ENCODE measurements at regions not wholly inside any gene's neighbourhood (a gene's known extent, or its start where the extent isn't known, plus 50 kb on each side); places are given as distances from the start of the nearest gene placed in this dataset.

- DNase-seq (ENCODE audit: low read depth, low spot score), result no peak
- RAD21 ChIA-PET (ENCODE audit: low non-redundant PET in 1 of 2, low total read pairs in 2 of 2, uncharacterized antibody in 2 of 2, unreplicated experiment in 2 of 2), result no interaction called here
- ATAC-seq, result no peak
- Histone ChIP-seq H4K20me1 (ENCODE audit: insufficient read depth) (no peaks in the 10 kb centered on the region), H3K36me3 (ENCODE audit: control insufficient read depth in 1 of 2, insufficient read depth in 2 of 2, low read length in 2 of 2) (no peaks in the 10 kb centered on the region), H3K9me3 (ENCODE audit: control insufficient read depth in 1 of 2, insufficient read depth in 1 of 2, low read depth in 1 of 2, low read length in 2 of 2) (no peaks in the 10 kb centered on the region), H2AFZ (ENCODE audit: low read depth, low read length, poor library complexity, severe bottlenecking) (no peak overlapping the region), H3K27me3 (ENCODE audit: insufficient read depth, low read length) (no peaks in the 10 kb centered on the region), H3K9ac (ENCODE audit: low read length) (no peak overlapping the region), H3K79me2 (ENCODE audit: insufficient read depth, low read length) (no peaks in the 10 kb centered on the region), H3K9me2 (ENCODE audit: insufficient read depth) (no peaks in the 10 kb centered on the region; the same call in 1 of the 2 replicates), H3K4me1 (ENCODE audit: control insufficient read depth in 1 of 2, insufficient read depth in 2 of 2, low read length in 2 of 2) (no peaks in the 10 kb centered on the region), H3K4me2 (ENCODE audit: low read length) (no peak overlapping the region), H3K4me3 (replicated peaks in 1 of 2; ENCODE audit: low read depth in 1 of 2, low read length in 2 of 2) (no peak overlapping the region), H3K27ac (ENCODE audit: low read depth, low read length) (no peak overlapping the region)
- TF ChIP-seq EZH2phosphoT487 (IDR thresholded peaks at IDR 0.05; ENCODE audit: borderline replicate concordance), result no peak
- no peak for TF ChIP-seq FOSL1 (IDR thresholded peaks at IDR 0.05; ENCODE audit: low read depth)
- no peak for TF ChIP-seq ZFX (IDR thresholded peaks at IDR 0.05)
- TF ChIP-seq POLR2A (IDR thresholded peaks at IDR 0.05; ENCODE audit: borderline replicate concordance, extremely low read depth, insufficient read depth, insufficient read length), result no peak
- no peak for TF ChIP-seq ELF1 (IDR thresholded peaks at IDR 0.05; ENCODE audit: borderline replicate concordance, low read depth)
- no peak for TF ChIP-seq SRF (IDR thresholded peaks at IDR 0.05; ENCODE audit: low read depth)
- no peak for TF ChIP-seq EZH2 (IDR thresholded peaks at IDR 0.05)
- TF ChIP-seq CEBPB (IDR thresholded peaks at IDR 0.05; ENCODE audit: low read depth), result no peak
- no peak for TF ChIP-seq RAD21 (IDR thresholded peaks at IDR 0.05; ENCODE audit: low read depth)
- no peak for TF ChIP-seq POLR2AphosphoS5 (IDR thresholded peaks at IDR 0.05; ENCODE audit: low read depth, low read length)
- BruUV-seq (replicated peaks), result no TSS peak
- POLR2A ChIA-PET, result no interaction called here
- intact Hi-C loops (cut with micrococcal nuclease), result no loop called here
- CTCF ChIA-PET, result no interaction called here
These were observed 174.1 kb upstream of the PLXNC1 start for GRCh38 chr12:93974252-93974651.

- H3K4me2 ChIP-seq (ENCODE audit: low read length), result no peak overlapping the region
- no peaks in the 10 kb centered on the region for H3K36me3 ChIP-seq (ENCODE audit: control insufficient read depth in 1 of 2, insufficient read depth in 2 of 2, low read length in 2 of 2)
- RAD21 ChIA-PET (ENCODE audit: low non-redundant PET in 1 of 2, low total read pairs in 2 of 2, uncharacterized antibody in 2 of 2, unreplicated experiment in 2 of 2), result no interaction called here
- TF ChIP-seq POLR2A (IDR thresholded peaks at IDR 0.05; ENCODE audit: borderline replicate concordance, extremely low read depth, insufficient read depth, insufficient read length) (no peak), ZBTB33 (IDR thresholded peaks at IDR 0.05; ENCODE audit: extremely low read depth, insufficient replicate concordance, low read length) (no peak), SIN3A (IDR thresholded peaks at IDR 0.05; ENCODE audit: low read depth) (no peak), POLR2AphosphoS5 (IDR thresholded peaks at IDR 0.05; ENCODE audit: low read depth, low read length) (no peak), SRF (IDR thresholded peaks at IDR 0.05; ENCODE audit: low read depth) (no peak), JUND (IDR thresholded peaks at IDR 0.05) (no peak), EGR1 (IDR thresholded peaks at IDR 0.05; ENCODE audit: low read depth) (no peak), MAX (IDR thresholded peaks at IDR 0.05) (no peak), ZFX (IDR thresholded peaks at IDR 0.05) (no peak), FOSL1 (IDR thresholded peaks at IDR 0.05; ENCODE audit: low read depth) (no peak), CBX3 (IDR thresholded peaks at IDR 0.05; ENCODE audit: low read depth) (no peak), YY1 (IDR thresholded peaks at IDR 0.05; ENCODE audit: extremely low read depth, insufficient replicate concordance, low read depth, low read length) (no peak)
- TF ChIP-seq, protein P1, sequence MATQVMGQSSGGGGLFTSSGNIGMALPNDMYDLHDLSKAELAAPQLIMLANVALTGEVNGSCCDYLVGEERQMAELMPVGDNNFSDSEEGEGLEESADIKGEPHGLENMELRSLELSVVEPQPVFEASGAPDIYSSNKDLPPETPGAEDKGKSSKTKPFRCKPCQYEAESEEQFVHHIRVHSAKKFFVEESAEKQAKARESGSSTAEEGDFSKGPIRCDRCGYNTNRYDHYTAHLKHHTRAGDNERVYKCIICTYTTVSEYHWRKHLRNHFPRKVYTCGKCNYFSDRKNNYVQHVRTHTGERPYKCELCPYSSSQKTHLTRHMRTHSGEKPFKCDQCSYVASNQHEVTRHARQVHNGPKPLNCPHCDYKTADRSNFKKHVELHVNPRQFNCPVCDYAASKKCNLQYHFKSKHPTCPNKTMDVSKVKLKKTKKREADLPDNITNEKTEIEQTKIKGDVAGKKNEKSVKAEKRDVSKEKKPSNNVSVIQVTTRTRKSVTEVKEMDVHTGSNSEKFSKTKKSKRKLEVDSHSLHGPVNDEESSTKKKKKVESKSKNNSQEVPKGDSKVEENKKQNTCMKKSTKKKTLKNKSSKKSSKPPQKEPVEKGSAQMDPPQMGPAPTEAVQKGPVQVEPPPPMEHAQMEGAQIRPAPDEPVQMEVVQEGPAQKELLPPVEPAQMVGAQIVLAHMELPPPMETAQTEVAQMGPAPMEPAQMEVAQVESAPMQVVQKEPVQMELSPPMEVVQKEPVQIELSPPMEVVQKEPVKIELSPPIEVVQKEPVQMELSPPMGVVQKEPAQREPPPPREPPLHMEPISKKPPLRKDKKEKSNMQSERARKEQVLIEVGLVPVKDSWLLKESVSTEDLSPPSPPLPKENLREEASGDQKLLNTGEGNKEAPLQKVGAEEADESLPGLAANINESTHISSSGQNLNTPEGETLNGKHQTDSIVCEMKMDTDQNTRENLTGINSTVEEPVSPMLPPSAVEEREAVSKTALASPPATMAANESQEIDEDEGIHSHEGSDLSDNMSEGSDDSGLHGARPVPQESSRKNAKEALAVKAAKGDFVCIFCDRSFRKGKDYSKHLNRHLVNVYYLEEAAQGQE (IDR thresholded peaks at IDR 0.05; ENCODE audit: low read depth), result no peak
- no peak for DNase-seq (ENCODE audit: low read depth, low spot score)
- POLR2A ChIA-PET, result no interaction called here
- H3K9me2 ChIP-seq (ENCODE audit: insufficient read depth), result no peaks in the 10 kb centered on the region; the same call in 1 of the 2 replicates
- H3K4me1 ChIP-seq (ENCODE audit: control insufficient read depth in 1 of 2, insufficient read depth in 2 of 2, low read length in 2 of 2), result no peaks in the 10 kb centered on the region
- no peak overlapping the region for H2AFZ ChIP-seq (ENCODE audit: low read depth, low read length, poor library complexity, severe bottlenecking)
- no peaks in the 10 kb centered on the region for H3K79me2 ChIP-seq (ENCODE audit: insufficient read depth, low read length)
- no peak overlapping the region for H3K9ac ChIP-seq (ENCODE audit: low read length)
- ATAC-seq, result no peak
- no peaks in the 10 kb centered on the region for H3K9me3 ChIP-seq (ENCODE audit: control insufficient read depth in 1 of 2, insufficient read depth in 1 of 2, low read depth in 1 of 2, low read length in 2 of 2)
- CTCF ChIA-PET, result no interaction called here
- H3K27me3 ChIP-seq (ENCODE audit: insufficient read depth, low read length), result no peaks in the 10 kb centered on the region
- intact Hi-C loops (cut with micrococcal nuclease), result loop anchor here (5.0 kb wide), 1 partner anchor 449 kb away; no protein-coding TSS in a partner anchor
- no TSS peak for BruUV-seq (replicated peaks)
- no peaks in the 10 kb centered on the region for H4K20me1 ChIP-seq (ENCODE audit: insufficient read depth)
- no peak overlapping the region for H3K27ac ChIP-seq (ENCODE audit: low read depth, low read length)
- H3K4me3 ChIP-seq (replicated peaks in 1 of 2; ENCODE audit: low read depth in 1 of 2, low read length in 2 of 2), result no peak overlapping the region
These were observed 172.4 kb upstream of the PLXNC1 start for GRCh38 chr12:93976024-93976423.

All from HCT116 (cell line).